Right kidney (tissue), 1 donor: ENCODE measurements at regions not wholly inside any gene's neighbourhood (a gene's known extent, or its start where the extent isn't known, plus 50 kb on each side); places are given as distances from the start of the nearest gene placed in this dataset.
"Not testable (repeated sequence)": the region's sequence is repeated elsewhere in the genome, so short reads cannot be mapped to it uniquely, and the experiment has no call there.

Experiments used
- DNase-seq: peaks from one replicate; pipeline ENCODE4 v3.0.0-alpha.2; 2016

GRCh38 chr9:89941875-89942274 lies 337.1 kb downstream of the GADD45G start:
- DNase-seq, result no peak

- no peak for DNase-seq
Observed at GRCh38 chr9:89942643-89943042, 337.8 kb downstream of the GADD45G start.

GRCh38 chr9:89943309-89943708 lies 338.5 kb downstream of the GADD45G start:
- DNase-seq, result no peak

GRCh38 chr9:89943728-89944127 lies 338.9 kb downstream of the GADD45G start:
- no peak for DNase-seq

GRCh38 chr9:89945133-89945532 lies 340.3 kb downstream of the GADD45G start:
- DNase-seq, result no peak

GRCh38 chr9:89946741-89947140 lies 341.9 kb downstream of the GADD45G start:
- no peak for DNase-seq

GRCh38 chr9:89949111-89949510 lies 344.3 kb downstream of the GADD45G start:
- DNase-seq, result no peak

GRCh38 chr9:89951675-89952074 lies 346.9 kb downstream of the GADD45G start:
- no peak for DNase-seq

- DNase-seq, result no peak
Observed at GRCh38 chr9:89952401-89952800, 347.6 kb downstream of the GADD45G start.

- not testable (repeated sequence) for DNase-seq
Observed at GRCh38 chr9:89953263-89953662, 348.5 kb downstream of the GADD45G start.

- no peak for DNase-seq
Observed at GRCh38 chr9:89953824-89954615, 349.2 kb downstream of the GADD45G start.

- DNase-seq, result no peak
Observed at GRCh38 chr9:89955144-89955543, 350.3 kb downstream of the GADD45G start.

- no peak for DNase-seq
Observed at GRCh38 chr9:89955626-89956025, 350.8 kb downstream of the GADD45G start.

GRCh38 chr9:89956331-89956730 lies 351.5 kb downstream of the GADD45G start:
- DNase-seq, result no peak

- no peak for DNase-seq
Observed at GRCh38 chr9:89956907-89957306, 352.1 kb downstream of the GADD45G start.

- no peak for DNase-seq
Observed at GRCh38 chr9:89958086-89958485, 353.3 kb downstream of the GADD45G start.

GRCh38 chr9:89961616-89962341 lies 357.0 kb downstream of the GADD45G start:
- no peak for DNase-seq

GRCh38 chr9:89963280-89963679 lies 358.5 kb downstream of the GADD45G start:
- no peak for DNase-seq

GRCh38 chr9:89967527-89967926 lies 362.7 kb downstream of the GADD45G start:
- no peak for DNase-seq

GRCh38 chr9:89969156-89969675 lies 364.4 kb downstream of the GADD45G start:
- no peak for DNase-seq

GRCh38 chr9:89969881-89970639 lies 365.2 kb downstream of the GADD45G start:
- DNase-seq, result no peak

- DNase-seq, result no peak
Observed at GRCh38 chr9:89970701-89971100, 365.9 kb downstream of the GADD45G start.

GRCh38 chr9:89972535-89972934 lies 367.7 kb downstream of the GADD45G start:
- no peak for DNase-seq
